ENCODE measurements at regions not wholly inside any gene's neighbourhood (a gene's known extent, or its start where the extent isn't known, plus 50 kb on each side); places are given as distances from the start of the nearest gene placed in this dataset.

DNA sequence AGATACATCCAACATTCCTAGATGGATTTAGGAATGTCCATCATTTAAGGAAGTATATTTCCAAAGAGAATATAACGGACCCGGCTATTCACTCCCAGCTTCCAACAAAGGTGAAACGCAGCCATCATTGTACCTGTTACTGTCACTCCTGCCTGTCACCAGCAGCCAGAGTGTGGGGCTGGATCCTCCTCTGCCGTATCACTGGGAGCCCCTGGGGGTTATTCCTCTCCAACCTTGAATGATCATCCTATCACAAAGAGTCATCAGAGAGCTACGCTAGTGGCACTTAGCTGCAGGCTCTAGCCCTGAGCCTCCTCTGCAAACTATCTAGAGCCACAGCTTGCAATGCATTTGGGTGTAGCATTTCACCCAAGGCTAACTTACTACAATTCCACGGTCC lies 73.6 kb upstream of the NHSL1 start:
- no peak for ATAC-seq (ENCODE audit: poor library complexity)
- Histone ChIP-seq H3K27me3 (ENCODE audit: control insufficient read depth in 1 of 2, insufficient read depth in 2 of 2, low read length in 2 of 2) (peaks cover 9 to 25% of the 10 kb centered on the region in 2 experiments), H3K9me3 (ENCODE audit: control insufficient read depth in 1 of 2, insufficient read depth in 1 of 2, low read length in 2 of 2) (no peaks in the 10 kb centered on the region), H3K4me1 (ENCODE audit: insufficient read depth, low read length) (peaks cover 5% of the 10 kb centered on the region), H3K4me3 (ENCODE audit: low read length) (no peak overlapping the region), H3K27ac (ENCODE audit: low read depth in 1 of 2, low read length in 2 of 2) (no peak overlapping the region), H3K36me3 (ENCODE audit: insufficient read depth, low read length) (no peaks in the 10 kb centered on the region)
- TF ChIP-seq, protein P1, sequence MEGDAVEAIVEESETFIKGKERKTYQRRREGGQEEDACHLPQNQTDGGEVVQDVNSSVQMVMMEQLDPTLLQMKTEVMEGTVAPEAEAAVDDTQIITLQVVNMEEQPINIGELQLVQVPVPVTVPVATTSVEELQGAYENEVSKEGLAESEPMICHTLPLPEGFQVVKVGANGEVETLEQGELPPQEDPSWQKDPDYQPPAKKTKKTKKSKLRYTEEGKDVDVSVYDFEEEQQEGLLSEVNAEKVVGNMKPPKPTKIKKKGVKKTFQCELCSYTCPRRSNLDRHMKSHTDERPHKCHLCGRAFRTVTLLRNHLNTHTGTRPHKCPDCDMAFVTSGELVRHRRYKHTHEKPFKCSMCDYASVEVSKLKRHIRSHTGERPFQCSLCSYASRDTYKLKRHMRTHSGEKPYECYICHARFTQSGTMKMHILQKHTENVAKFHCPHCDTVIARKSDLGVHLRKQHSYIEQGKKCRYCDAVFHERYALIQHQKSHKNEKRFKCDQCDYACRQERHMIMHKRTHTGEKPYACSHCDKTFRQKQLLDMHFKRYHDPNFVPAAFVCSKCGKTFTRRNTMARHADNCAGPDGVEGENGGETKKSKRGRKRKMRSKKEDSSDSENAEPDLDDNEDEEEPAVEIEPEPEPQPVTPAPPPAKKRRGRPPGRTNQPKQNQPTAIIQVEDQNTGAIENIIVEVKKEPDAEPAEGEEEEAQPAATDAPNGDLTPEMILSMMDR (IDR thresholded peaks at IDR 0.05): no peak
- H3K27me3 Mint-ChIP-seq: peaks cover 12% of the 10 kb centered on the region
- POLR2A ChIA-PET: no interaction called here
- H3K27ac Mint-ChIP-seq: no peak overlapping the region
- no peaks in the 10 kb centered on the region for H3K36me3 Mint-ChIP-seq (ENCODE audit: low read depth)
- intact Hi-C loops (cut with DNase I, micrococcal nuclease): no loop called here
- DNase-seq: no peak
- no peaks in the 10 kb centered on the region for H3K4me1 Mint-ChIP-seq (ENCODE audit: low read depth)
- CTCF ChIA-PET: no interaction called here
- no peaks in the 10 kb centered on the region for H3K9me3 Mint-ChIP-seq
- no peak overlapping the region for H3K4me3 Mint-ChIP-seq

DNA sequence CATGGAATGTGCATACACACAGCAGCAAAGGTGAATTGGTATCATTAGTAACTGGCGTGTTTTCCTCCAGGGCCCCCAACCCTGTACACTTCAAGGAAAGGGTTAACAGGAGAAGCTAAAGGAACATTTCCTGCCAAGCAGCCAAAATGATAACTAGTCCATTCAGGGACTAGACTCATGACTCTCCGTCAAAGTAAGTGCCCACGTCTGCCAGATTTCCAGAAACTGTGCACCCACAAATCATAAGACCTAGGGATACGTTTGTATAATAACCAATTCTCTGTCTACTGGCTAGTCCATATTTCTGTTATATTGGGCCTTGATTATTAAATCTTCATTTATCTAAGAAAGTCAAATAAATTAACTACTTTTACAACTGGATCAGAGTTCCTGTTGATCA lies 76.0 kb upstream of the NHSL1 start:
- no peaks in the 10 kb centered on the region for H3K36me3 ChIP-seq (ENCODE audit: insufficient read depth, low read length)
- Mint-ChIP-seq H3K9me3 (no peaks in the 10 kb centered on the region), H3K36me3 (ENCODE audit: low read depth) (no peaks in the 10 kb centered on the region), H3K4me1 (ENCODE audit: low read depth) (no peaks in the 10 kb centered on the region), H3K27ac (no peak overlapping the region), H3K27me3 (peaks cover 12% of the 10 kb centered on the region), H3K4me3 (no peak overlapping the region)
- intact Hi-C loops (cut with DNase I, micrococcal nuclease): no loop called here
- no peak for DNase-seq
- CTCF ChIA-PET: no interaction called here
- H3K4me3 ChIP-seq (ENCODE audit: low read length): no peak overlapping the region
- TF ChIP-seq, protein P1 (IDR thresholded peaks at IDR 0.05): no peak
- H3K4me1 ChIP-seq (ENCODE audit: insufficient read depth, low read length): peaks cover 5% of the 10 kb centered on the region
- no peak for ATAC-seq (ENCODE audit: poor library complexity)
- H3K27me3 ChIP-seq (ENCODE audit: control insufficient read depth in 1 of 2, insufficient read depth in 2 of 2, low read length in 2 of 2): peaks cover 6 to 10% of the 10 kb centered on the region in 2 experiments
- H3K9me3 ChIP-seq (ENCODE audit: control insufficient read depth in 1 of 2, insufficient read depth in 1 of 2, low read length in 2 of 2): no peaks in the 10 kb centered on the region
- POLR2A ChIA-PET: no interaction called here
- H3K27ac ChIP-seq (ENCODE audit: low read depth in 1 of 2, low read length in 2 of 2): no peak overlapping the region

DNA sequence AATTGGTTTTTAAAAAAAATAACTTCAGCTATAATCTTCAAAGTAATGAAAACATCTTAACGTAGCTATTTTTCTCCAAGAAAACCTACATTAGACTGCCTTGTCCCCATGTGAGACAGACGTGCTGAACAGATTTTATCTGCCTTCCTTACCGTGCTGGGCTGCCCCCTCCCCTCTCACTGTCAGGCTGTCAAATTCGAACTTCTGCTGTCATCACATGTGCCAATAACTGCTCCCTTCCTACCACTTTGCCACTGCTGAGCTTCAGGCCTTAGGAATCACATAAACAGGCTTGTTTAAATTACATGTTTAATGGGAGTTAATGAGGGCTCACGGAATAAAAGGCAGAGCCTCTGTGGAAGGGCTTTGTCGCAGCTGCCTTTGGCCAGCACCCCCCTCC lies 77.0 kb upstream of the NHSL1 start:
- Mint-ChIP-seq H3K9me3 (no peaks in the 10 kb centered on the region), H3K27me3 (peaks cover 12% of the 10 kb centered on the region), H3K27ac (no peak overlapping the region), H3K4me1 (ENCODE audit: low read depth) (no peaks in the 10 kb centered on the region), H3K36me3 (ENCODE audit: low read depth) (no peaks in the 10 kb centered on the region), H3K4me3 (no peak overlapping the region)
- no peak for ATAC-seq (ENCODE audit: poor library complexity)
- Histone ChIP-seq H3K4me3 (ENCODE audit: low read length) (no peak overlapping the region), H3K4me1 (ENCODE audit: insufficient read depth, low read length) (peaks cover 5% of the 10 kb centered on the region), H3K9me3 (ENCODE audit: control insufficient read depth in 1 of 2, insufficient read depth in 1 of 2, low read length in 2 of 2) (no peaks in the 10 kb centered on the region), H3K27ac (ENCODE audit: low read depth in 1 of 2, low read length in 2 of 2) (no peak overlapping the region), H3K27me3 (ENCODE audit: control insufficient read depth in 1 of 2, insufficient read depth in 2 of 2, low read length in 2 of 2) (peaks cover 0 to 10% of the 10 kb centered on the region in 2 experiments), H3K36me3 (ENCODE audit: insufficient read depth, low read length) (no peaks in the 10 kb centered on the region)
- TF ChIP-seq, protein P1 (IDR thresholded peaks at IDR 0.05): no peak
- intact Hi-C loops (cut with DNase I, micrococcal nuclease): no loop called here
- ChIA-PET POLR2A (no interaction called here), CTCF (interaction anchor here (0.6 kb wide), 1 partner anchor 72 kb away, joined by 3 read pairs; no protein-coding TSS in a partner anchor)
- DNase-seq: no peak

All from CD4-positive, alpha-beta T cell (primary cell).